ENCODE measurements at regions not wholly inside any gene's neighbourhood (a gene's known extent, or its start where the extent isn't known, plus 50 kb on each side); places are given as distances from the start of the nearest gene placed in this dataset.

DNA sequence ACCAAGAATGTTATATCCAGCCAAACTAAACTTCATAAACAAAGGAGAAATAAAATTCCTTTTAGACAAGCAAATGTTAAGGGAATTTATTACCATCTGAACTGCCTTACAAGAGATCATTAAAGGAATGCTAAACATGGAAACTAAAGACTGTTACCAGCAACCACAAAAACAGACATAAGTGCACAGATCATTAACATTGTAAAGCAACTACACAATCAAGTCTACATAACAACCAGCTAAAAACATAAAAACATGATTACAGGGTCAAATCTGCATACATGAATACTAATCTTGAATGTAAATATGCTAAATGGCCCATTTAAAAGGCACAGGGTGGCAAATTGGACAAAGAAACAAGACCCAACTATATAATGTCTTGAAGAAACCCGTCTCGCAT lies 211.0 kb upstream of the PBX1 start:
- no peak overlapping the region for H3K27ac Mint-ChIP-seq
- peaks cover 33% of the 10 kb centered on the region for H3K36me3 Mint-ChIP-seq
- DNase-seq (ENCODE audit: low spot score) (no peak), ATAC-seq (no peak)
- H3K27me3 Mint-ChIP-seq, result no peaks in the 10 kb centered on the region
- H3K4me3 Mint-ChIP-seq, result no peak overlapping the region
- H3K4me1 Mint-ChIP-seq (ENCODE audit: low read depth in 2 of 2), result no peaks in the 10 kb centered on the region
- peaks cover 27% of the 10 kb centered on the region for H3K9me3 Mint-ChIP-seq

DNA sequence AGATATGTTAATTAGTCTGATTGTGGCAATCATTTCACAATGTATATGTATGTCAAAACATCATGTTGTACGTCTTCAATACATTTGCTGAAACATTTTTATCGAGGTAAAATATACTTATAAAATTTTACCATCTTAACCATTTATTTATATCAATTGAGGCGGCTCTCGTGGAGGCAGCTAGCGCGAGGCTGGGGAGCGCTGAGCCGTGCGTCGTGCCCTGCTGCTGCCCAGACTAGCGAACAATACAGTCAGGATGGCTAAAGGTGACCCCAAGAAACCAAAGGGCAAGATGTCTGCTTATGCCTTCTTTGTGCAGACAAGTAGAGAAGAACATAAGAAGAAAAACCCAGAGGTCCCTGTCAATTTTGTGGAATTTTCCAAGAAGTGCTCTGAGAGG lies 202.5 kb upstream of the PBX1 start:
- Mint-ChIP-seq H3K36me3 (no peaks in the 10 kb centered on the region), H3K4me1 (ENCODE audit: low read depth in 2 of 2) (no peaks in the 10 kb centered on the region), H3K4me3 (no peak overlapping the region), H3K9me3 (no peaks in the 10 kb centered on the region), H3K27me3 (no peaks in the 10 kb centered on the region), H3K27ac (no peak overlapping the region)
- no peak for ATAC-seq
- DNase-seq (ENCODE audit: low spot score), result no peak

- Mint-ChIP-seq H3K27me3 (no peaks in the 10 kb centered on the region), H3K4me1 (ENCODE audit: low read depth in 2 of 2) (no peaks in the 10 kb centered on the region), H3K9me3 (peaks cover 6% of the 10 kb centered on the region), H3K27ac (no peak overlapping the region), H3K4me3 (no peak overlapping the region), H3K36me3 (peaks cover 10% of the 10 kb centered on the region)
- no peak for ATAC-seq
- no peak for DNase-seq (ENCODE audit: low spot score)
These were observed 198.7 kb upstream of the PBX1 start for GRCh38 chr1:164360265-164360664.

DNA sequence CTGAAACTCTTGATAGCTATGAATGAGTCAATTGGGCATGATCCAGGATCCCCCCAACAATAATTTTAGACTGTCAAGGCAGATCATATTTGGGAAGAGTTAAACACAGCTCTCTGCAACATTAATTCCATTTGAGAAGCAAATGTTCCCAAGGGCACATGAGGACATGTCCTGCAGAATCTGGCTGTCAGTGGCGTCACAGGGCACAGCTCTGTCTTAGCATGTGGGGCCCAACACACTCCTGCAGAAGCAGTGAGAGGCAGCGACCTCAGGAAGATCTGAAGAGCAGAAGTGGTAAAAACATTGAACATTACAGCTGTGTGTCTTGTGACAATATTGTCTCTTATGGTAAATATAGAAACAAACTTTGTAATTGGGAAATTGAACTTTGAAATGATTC lies 197.1 kb upstream of the PBX1 start:
- no peaks in the 10 kb centered on the region for H3K4me1 Mint-ChIP-seq (ENCODE audit: low read depth in 2 of 2)
- no peak overlapping the region for H3K4me3 Mint-ChIP-seq
- H3K27me3 Mint-ChIP-seq, result no peaks in the 10 kb centered on the region
- peaks cover 6% of the 10 kb centered on the region for H3K9me3 Mint-ChIP-seq
- DNase-seq (ENCODE audit: low spot score) (no peak), ATAC-seq (no peak)
- no peak overlapping the region for H3K27ac Mint-ChIP-seq
- H3K36me3 Mint-ChIP-seq, result peaks cover 10% of the 10 kb centered on the region

GRCh38 chr1:164363980-164364379 lies 195.0 kb upstream of the PBX1 start:
- H3K4me3 Mint-ChIP-seq, result no peak overlapping the region
- peaks cover 10% of the 10 kb centered on the region for H3K36me3 Mint-ChIP-seq
- H3K27ac Mint-ChIP-seq, result no peak overlapping the region
- DNase-seq (ENCODE audit: low spot score), result no peak
- no peaks in the 10 kb centered on the region for H3K27me3 Mint-ChIP-seq
- no peak for ATAC-seq
- H3K9me3 Mint-ChIP-seq, result peaks cover 12% of the 10 kb centered on the region
- H3K4me1 Mint-ChIP-seq (ENCODE audit: low read depth in 2 of 2), result no peaks in the 10 kb centered on the region

DNA sequence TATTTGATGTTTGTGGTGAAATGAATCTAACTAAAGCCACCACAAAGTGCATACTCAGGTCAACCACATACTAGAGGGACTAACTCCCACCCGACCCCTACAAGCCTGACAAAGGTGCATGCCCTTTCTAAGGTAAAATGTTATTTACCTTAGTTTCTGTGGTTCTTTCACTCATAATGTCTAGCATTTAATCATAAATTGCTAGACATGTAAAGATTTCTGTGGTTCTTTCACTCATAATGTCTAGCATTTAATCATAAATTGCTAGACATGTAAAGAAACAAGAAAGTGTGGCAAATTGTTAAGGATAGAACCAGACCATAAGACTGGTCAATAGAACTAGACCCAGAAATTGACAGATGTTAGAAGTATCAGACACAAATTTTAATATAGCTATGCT lies 193.0 kb upstream of the PBX1 start:
- Mint-ChIP-seq H3K9me3 (peaks cover 12% of the 10 kb centered on the region), H3K4me3 (no peak overlapping the region), H3K36me3 (peaks cover 10% of the 10 kb centered on the region), H3K4me1 (ENCODE audit: low read depth in 2 of 2) (no peaks in the 10 kb centered on the region), H3K27ac (no peak overlapping the region), H3K27me3 (no peaks in the 10 kb centered on the region)
- no peak for ATAC-seq
- DNase-seq (ENCODE audit: low spot score), result no peak

- DNase-seq (ENCODE audit: low spot score) (no peak), ATAC-seq (no peak)
- Mint-ChIP-seq H3K27me3 (no peaks in the 10 kb centered on the region), H3K4me3 (no peak overlapping the region), H3K27ac (no peak overlapping the region), H3K36me3 (no peaks in the 10 kb centered on the region), H3K9me3 (peaks cover 6% of the 10 kb centered on the region), H3K4me1 (ENCODE audit: low read depth in 2 of 2) (no peaks in the 10 kb centered on the region)
These were observed 189.2 kb upstream of the PBX1 start for GRCh38 chr1:164369698-164370365.

DNA sequence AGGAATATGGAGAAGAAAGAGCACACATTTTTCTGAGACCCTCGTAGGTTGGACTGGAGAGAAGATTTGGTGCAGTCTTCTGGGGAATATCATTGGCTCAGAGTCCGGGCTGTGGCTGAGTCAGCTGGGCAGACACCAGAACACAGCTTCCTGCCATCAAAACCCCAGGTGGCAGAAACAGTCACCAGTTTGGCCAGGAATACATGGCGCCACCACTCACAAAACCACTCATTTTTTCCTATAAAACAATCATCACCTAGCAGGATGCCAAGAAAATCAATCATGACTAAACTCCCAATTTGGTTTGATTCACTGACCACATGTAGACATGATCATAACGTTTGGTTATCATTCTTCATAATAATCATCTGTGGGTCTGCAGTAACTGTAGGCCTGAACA lies 178.1 kb upstream of the PBX1 start:
- Mint-ChIP-seq H3K4me3 (no peak overlapping the region), H3K4me1 (ENCODE audit: low read depth in 2 of 2) (no peaks in the 10 kb centered on the region), H3K27me3 (peaks cover 0 to 8% of the 10 kb centered on the region in 2 donors), H3K9me3 (peaks cover 4% of the 10 kb centered on the region), H3K27ac (no peak overlapping the region), H3K36me3 (no peaks in the 10 kb centered on the region)
- ATAC-seq (no peak), DNase-seq (ENCODE audit: low spot score) (no peak)

DNA sequence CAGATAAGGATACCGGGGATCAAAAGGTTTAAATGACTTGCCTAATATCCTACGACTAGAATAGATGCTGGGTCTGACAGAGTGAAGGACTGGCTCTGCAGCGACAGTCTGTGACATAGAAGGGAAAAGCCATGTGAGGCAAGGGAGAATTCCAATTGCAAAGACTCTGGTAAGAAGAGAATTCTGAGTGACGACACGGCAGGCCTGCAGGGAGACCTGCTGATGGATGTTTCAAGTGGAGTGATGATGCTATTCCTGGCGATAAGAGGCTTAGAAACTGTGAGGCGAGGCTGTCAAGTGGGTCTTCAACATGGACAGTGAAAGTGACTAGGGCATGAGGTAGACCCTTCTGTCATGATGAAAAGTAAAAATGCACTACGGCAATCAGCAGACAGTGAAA lies 176.6 kb upstream of the PBX1 start:
- peaks cover 0 to 8% of the 10 kb centered on the region in 2 donors for H3K27me3 Mint-ChIP-seq
- H3K27ac Mint-ChIP-seq, result no peak overlapping the region
- no peaks in the 10 kb centered on the region for H3K36me3 Mint-ChIP-seq
- peaks cover 4% of the 10 kb centered on the region for H3K9me3 Mint-ChIP-seq
- DNase-seq (ENCODE audit: low spot score) (no peak), ATAC-seq (no peak)
- H3K4me1 Mint-ChIP-seq (ENCODE audit: low read depth in 2 of 2), result no peaks in the 10 kb centered on the region
- H3K4me3 Mint-ChIP-seq, result no peak overlapping the region

DNA sequence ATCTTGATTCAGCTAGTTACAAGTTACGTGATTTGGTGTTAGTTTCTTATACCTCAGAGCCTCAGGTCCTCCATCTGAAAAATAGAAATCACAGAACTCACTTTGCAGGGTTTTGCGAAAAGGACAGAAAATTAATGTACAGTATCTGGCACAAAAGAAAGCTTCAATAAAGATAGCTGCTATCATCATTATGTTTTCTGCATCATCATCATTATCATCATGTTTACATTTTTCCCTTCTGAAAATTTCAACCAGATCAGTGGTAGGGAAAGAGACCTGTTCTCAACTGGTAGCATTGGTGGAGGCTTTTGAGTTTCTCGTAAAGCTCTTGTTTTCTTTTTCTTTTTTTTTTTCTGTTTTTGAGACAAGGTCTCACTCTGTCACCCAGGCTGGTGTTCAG lies 174.7 kb upstream of the PBX1 start:
- Mint-ChIP-seq H3K27ac (no peak overlapping the region), H3K4me1 (ENCODE audit: low read depth in 2 of 2) (no peaks in the 10 kb centered on the region), H3K4me3 (no peak overlapping the region), H3K27me3 (peaks cover 0 to 8% of the 10 kb centered on the region in 2 donors), H3K36me3 (no peaks in the 10 kb centered on the region), H3K9me3 (peaks cover 7% of the 10 kb centered on the region)
- no peak for ATAC-seq
- DNase-seq (ENCODE audit: low spot score), result no peak

DNA sequence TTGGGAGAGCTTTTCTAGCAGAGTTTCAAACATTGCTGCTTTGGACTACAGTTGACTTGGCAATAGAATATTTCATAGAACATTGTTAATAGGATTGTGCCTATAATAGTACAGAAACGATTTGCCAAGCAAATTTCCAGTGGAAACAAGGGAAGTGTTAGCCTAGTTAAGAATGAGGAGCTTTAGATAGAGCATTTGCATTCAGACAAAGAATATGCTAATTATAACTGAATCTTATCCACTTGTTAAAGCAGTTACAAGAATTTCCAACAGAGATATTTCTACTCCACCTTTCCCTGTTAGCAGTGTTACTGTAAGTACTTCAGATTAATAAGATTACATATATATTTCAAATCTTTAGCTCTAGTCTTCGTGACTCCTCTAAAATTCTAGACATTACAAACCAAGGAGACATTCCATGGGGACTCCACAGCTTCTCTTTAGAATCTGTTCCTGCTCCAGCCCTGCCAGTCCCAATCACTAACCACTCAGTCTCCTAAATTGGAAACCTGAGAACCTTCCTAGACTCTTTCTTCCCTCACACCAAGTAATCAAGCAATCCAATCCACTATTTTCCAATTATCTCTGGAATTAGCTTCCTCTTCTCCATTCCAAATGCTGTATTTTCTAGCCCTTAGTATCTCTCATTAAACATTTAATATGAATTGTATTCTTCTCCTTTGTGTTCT lies 141.8 kb upstream of the PBX1 start:
- H3K9me3 Mint-ChIP-seq, result peaks cover 4% of the 10 kb centered on the region
- H3K4me3 Mint-ChIP-seq, result no peak overlapping the region
- H3K27ac Mint-ChIP-seq, result no peak overlapping the region
- H3K4me1 Mint-ChIP-seq (ENCODE audit: low read depth in 2 of 2), result no peaks in the 10 kb centered on the region
- no peaks in the 10 kb centered on the region for H3K36me3 Mint-ChIP-seq
- H3K27me3 Mint-ChIP-seq, result peaks cover 7% of the 10 kb centered on the region in 2 donors
- DNase-seq (ENCODE audit: low spot score) (no peak), ATAC-seq (no peak)

GRCh38 chr1:164423136-164423535 lies 135.8 kb upstream of the PBX1 start:
- Mint-ChIP-seq H3K27ac (no peak overlapping the region), H3K4me1 (ENCODE audit: low read depth in 2 of 2) (no peaks in the 10 kb centered on the region), H3K4me3 (no peak overlapping the region), H3K36me3 (no peaks in the 10 kb centered on the region), H3K9me3 (no peaks in the 10 kb centered on the region), H3K27me3 (peaks cover 2 to 21% of the 10 kb centered on the region in 2 donors)
- DNase-seq (ENCODE audit: low spot score), result no peak
- no peak for ATAC-seq

DNA sequence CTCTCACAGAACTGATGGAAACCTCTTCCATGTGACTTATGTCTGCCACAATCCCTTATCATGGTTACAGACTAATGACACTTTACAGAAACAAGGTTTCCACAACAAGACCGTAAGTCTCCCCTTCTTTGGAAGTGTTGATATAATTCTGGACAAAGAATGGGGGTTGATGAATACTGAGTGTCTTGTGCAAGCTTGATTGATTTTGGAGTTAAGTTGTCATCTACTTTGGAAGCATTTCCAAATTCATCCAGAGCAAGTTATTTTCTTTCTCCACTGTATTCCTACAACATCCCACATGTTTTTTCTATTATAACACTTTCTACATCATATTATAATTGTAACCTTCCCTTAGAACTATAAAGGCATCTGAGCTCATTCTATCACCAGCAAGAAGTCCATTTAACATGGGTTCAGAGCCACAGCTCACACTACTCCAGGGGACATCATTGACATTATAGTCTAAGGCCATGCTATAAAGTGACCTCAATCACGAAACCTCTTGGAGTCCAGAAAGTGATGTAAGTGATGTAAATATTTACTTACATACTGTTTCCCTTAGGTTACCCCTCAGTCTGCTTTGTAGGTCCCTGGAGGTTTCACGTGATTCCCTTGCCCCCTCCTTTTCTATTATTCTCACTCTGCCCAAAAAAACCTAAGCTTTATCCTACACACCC lies 125.7 kb upstream of the PBX1 start:
- Mint-ChIP-seq H3K4me1 (ENCODE audit: low read depth in 2 of 2) (no peaks in the 10 kb centered on the region), H3K4me3 (no peak overlapping the region), H3K36me3 (no peaks in the 10 kb centered on the region), H3K27ac (no peak overlapping the region), H3K9me3 (no peaks in the 10 kb centered on the region), H3K27me3 (peaks cover 0 to 5% of the 10 kb centered on the region in 2 donors)
- DNase-seq (ENCODE audit: low spot score) (no peak), ATAC-seq (no peak)

GRCh38 chr1:164433818-164434170 lies 125.2 kb upstream of the PBX1 start:
- H3K4me1 Mint-ChIP-seq (ENCODE audit: low read depth in 2 of 2), result no peaks in the 10 kb centered on the region
- DNase-seq (ENCODE audit: low spot score) (no peak), ATAC-seq (no peak)
- no peak overlapping the region for H3K27ac Mint-ChIP-seq
- peaks cover 0 to 5% of the 10 kb centered on the region in 2 donors for H3K27me3 Mint-ChIP-seq
- H3K4me3 Mint-ChIP-seq, result no peak overlapping the region
- H3K36me3 Mint-ChIP-seq, result no peaks in the 10 kb centered on the region
- no peaks in the 10 kb centered on the region for H3K9me3 Mint-ChIP-seq

All from natural killer cell treated with Interleukin-12 subunit alpha and Interleukin-12 subunit beta and Interleukin-15 and Interleukin-18, amount 100 ng/mL, for 72 hours (primary cell).